ENCODE measurements at regions not wholly inside any gene's neighbourhood (a gene's known extent, or its start where the extent isn't known, plus 50 kb on each side); places are given as distances from the start of the nearest gene placed in this dataset.
A peak's percentile ranks its signal among the peaks of the same experiment; 100 is the strongest.

- H3K4me3 ChIP-seq (replicated peaks; ENCODE audit: insufficient read depth, low read length): no peak overlapping the region
- no peak for DNase-seq (ENCODE audit: low read depth in 1 of 2, low spot score in 1 of 2)
- peak overlapping the region; percentile 36 for H3K27ac ChIP-seq (replicated peaks)
- TF ChIP-seq SPI1 (IDR thresholded peaks at IDR 0.05; ENCODE audit: borderline replicate concordance, low read depth) (no peak), POLR2AphosphoS5 (IDR thresholded peaks at IDR 0.05; ENCODE audit: low read depth) (no peak), GABPA (IDR thresholded peaks at IDR 0.05; ENCODE audit: low read depth) (no peak)
- TF ChIP-seq, protein P1, sequence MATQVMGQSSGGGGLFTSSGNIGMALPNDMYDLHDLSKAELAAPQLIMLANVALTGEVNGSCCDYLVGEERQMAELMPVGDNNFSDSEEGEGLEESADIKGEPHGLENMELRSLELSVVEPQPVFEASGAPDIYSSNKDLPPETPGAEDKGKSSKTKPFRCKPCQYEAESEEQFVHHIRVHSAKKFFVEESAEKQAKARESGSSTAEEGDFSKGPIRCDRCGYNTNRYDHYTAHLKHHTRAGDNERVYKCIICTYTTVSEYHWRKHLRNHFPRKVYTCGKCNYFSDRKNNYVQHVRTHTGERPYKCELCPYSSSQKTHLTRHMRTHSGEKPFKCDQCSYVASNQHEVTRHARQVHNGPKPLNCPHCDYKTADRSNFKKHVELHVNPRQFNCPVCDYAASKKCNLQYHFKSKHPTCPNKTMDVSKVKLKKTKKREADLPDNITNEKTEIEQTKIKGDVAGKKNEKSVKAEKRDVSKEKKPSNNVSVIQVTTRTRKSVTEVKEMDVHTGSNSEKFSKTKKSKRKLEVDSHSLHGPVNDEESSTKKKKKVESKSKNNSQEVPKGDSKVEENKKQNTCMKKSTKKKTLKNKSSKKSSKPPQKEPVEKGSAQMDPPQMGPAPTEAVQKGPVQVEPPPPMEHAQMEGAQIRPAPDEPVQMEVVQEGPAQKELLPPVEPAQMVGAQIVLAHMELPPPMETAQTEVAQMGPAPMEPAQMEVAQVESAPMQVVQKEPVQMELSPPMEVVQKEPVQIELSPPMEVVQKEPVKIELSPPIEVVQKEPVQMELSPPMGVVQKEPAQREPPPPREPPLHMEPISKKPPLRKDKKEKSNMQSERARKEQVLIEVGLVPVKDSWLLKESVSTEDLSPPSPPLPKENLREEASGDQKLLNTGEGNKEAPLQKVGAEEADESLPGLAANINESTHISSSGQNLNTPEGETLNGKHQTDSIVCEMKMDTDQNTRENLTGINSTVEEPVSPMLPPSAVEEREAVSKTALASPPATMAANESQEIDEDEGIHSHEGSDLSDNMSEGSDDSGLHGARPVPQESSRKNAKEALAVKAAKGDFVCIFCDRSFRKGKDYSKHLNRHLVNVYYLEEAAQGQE (IDR thresholded peaks at IDR 0.05; ENCODE audit: insufficient replicate concordance, low read depth): no peak
- TF ChIP-seq, protein P2, sequence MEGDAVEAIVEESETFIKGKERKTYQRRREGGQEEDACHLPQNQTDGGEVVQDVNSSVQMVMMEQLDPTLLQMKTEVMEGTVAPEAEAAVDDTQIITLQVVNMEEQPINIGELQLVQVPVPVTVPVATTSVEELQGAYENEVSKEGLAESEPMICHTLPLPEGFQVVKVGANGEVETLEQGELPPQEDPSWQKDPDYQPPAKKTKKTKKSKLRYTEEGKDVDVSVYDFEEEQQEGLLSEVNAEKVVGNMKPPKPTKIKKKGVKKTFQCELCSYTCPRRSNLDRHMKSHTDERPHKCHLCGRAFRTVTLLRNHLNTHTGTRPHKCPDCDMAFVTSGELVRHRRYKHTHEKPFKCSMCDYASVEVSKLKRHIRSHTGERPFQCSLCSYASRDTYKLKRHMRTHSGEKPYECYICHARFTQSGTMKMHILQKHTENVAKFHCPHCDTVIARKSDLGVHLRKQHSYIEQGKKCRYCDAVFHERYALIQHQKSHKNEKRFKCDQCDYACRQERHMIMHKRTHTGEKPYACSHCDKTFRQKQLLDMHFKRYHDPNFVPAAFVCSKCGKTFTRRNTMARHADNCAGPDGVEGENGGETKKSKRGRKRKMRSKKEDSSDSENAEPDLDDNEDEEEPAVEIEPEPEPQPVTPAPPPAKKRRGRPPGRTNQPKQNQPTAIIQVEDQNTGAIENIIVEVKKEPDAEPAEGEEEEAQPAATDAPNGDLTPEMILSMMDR (IDR thresholded peaks at IDR 0.05; ENCODE audit: insufficient read depth, low read length): no peak
- no peaks in the 10 kb centered on the region for H3K27me3 ChIP-seq (ENCODE audit: insufficient read depth, poor library complexity, severe bottlenecking)
Measured at GRCh38 chr6:43923376-43924221, 153.6 kb downstream of the VEGFA start.

- TF ChIP-seq SPI1 (IDR thresholded peaks at IDR 0.05; ENCODE audit: borderline replicate concordance, low read depth) (no peak), POLR2AphosphoS5 (IDR thresholded peaks at IDR 0.05; ENCODE audit: low read depth) (no peak), GABPA (IDR thresholded peaks at IDR 0.05; ENCODE audit: low read depth) (no peak)
- TF ChIP-seq, protein P2 (IDR thresholded peaks at IDR 0.05; ENCODE audit: insufficient read depth, low read length): no peak
- TF ChIP-seq, protein P1 (IDR thresholded peaks at IDR 0.05; ENCODE audit: insufficient replicate concordance, low read depth): no peak
- Histone ChIP-seq H3K27me3 (ENCODE audit: insufficient read depth, poor library complexity, severe bottlenecking) (no peaks in the 10 kb centered on the region), H3K27ac (replicated peaks) (no peak overlapping the region), H3K4me3 (replicated peaks; ENCODE audit: insufficient read depth, low read length) (no peak overlapping the region)
- DNase-seq (ENCODE audit: low read depth in 1 of 2, low spot score in 1 of 2): no peak
Measured at GRCh38 chr6:43922426-43923375, 152.7 kb downstream of the VEGFA start.

- no peak for DNase-seq (ENCODE audit: low read depth in 1 of 2, low spot score in 1 of 2)
- H3K4me3 ChIP-seq (replicated peaks; ENCODE audit: insufficient read depth, low read length): no peak overlapping the region
- no peak for TF ChIP-seq POLR2AphosphoS5 (IDR thresholded peaks at IDR 0.05; ENCODE audit: low read depth)
- no peak for TF ChIP-seq GABPA (IDR thresholded peaks at IDR 0.05; ENCODE audit: low read depth)
- TF ChIP-seq, protein P1 (IDR thresholded peaks at IDR 0.05; ENCODE audit: insufficient replicate concordance, low read depth): no peak
- no peak for TF ChIP-seq SPI1 (IDR thresholded peaks at IDR 0.05; ENCODE audit: borderline replicate concordance, low read depth)
- TF ChIP-seq, protein P2 (IDR thresholded peaks at IDR 0.05; ENCODE audit: insufficient read depth, low read length): no peak
- no peaks in the 10 kb centered on the region for H3K27me3 ChIP-seq (ENCODE audit: insufficient read depth, poor library complexity, severe bottlenecking)
- no peak overlapping the region for H3K27ac ChIP-seq (replicated peaks)
Measured at GRCh38 chr6:43921548-43922425, 151.8 kb downstream of the VEGFA start.
